GM12878 (cell line): ENCODE measurements at regions not wholly inside any gene's neighbourhood (a gene's known extent, or its start where the extent isn't known, plus 50 kb on each side); places are given as distances from the start of the nearest gene placed in this dataset.

Experiments used
- ATAC-seq: fragments of 200-7000 bp; cut with Tn5 transposase; 3 replicates; pipeline ENCODE4 v1.9.1; 2020; ENCODE audit warnings: mild to moderate bottlenecking, moderate library complexity
- BruUV-seq: library from RNA; stranded (reverse); fragments of 400-500 nt; replicated peaks from 2 replicates; lab custom pipeline; 2021; lab: Mats Ljungman, UMichigan
- CTCF ChIA-PET: fragments of 300-600 bp; sonication (Branson Sonifier 250); formaldehyde crosslinking; extraction: SDS; loops from one replicate; lab custom pipeline; 2021; ENCODE audit warnings: inconsistent platforms; lab: Yijun Ruan, JAX
- POLR2A ChIA-PET: fragments of 350-600 bp; formaldehyde crosslinking; extraction: SDS; loops from one replicate; lab custom pipeline; 2021; ENCODE audit warnings: inconsistent platforms; lab: Charles Lee
- RAD21 ChIA-PET: fragments of 300-600 bp; sonication (Branson Sonifier 250); formaldehyde crosslinking; loops from one replicate; lab custom pipeline; 2023; ENCODE audit warnings: antibody characterized with exemption; ENCODE audit not compliant: unreplicated experiment; lab: Charles Lee
- SMC1A ChIA-PET: fragments of 300-600 bp; sonication (Branson Sonifier 250); formaldehyde crosslinking; loops from one replicate; lab custom pipeline; 2023; ENCODE audit not compliant: unreplicated experiment, uncharacterized antibody; lab: Charles Lee
- DNase-seq: peaks from one replicate; pipeline ENCODE4 v3.0.0-alpha.2; 2011; ENCODE audit warnings: low read depth, low spot score
- FAIRE-seq: peaks from 3 replicates; lab custom pipeline; 2011; peaks lifted over from hg19 to GRCh38; lab: Jason Lieb, UNC
- H2AFZ ChIP-seq: 2 replicates; pipeline ENCODE4 v1.6.0; 2011; ENCODE audit warnings: low read depth, low read length, control low read depth; ENCODE audit not compliant: control insufficient read depth
- H3K27ac ChIP-seq: 2 replicates; pipeline ENCODE4 v1.5.1; 2011; ENCODE audit warnings: control low read depth; ENCODE audit not compliant: control insufficient read depth, insufficient read depth
- H3K27me3 ChIP-seq, 2 experiments: replicated peaks in 1 of 2; 2 replicates each; pipeline versions ENCODE4 v1.6.0 to v1.6.1; 2011; ENCODE audit warnings: low read length in 1 of 2; ENCODE audit not compliant: control insufficient read depth in 2 of 2, insufficient read depth in 2 of 2
- H3K36me3 ChIP-seq, 2 experiments: 2 replicates each; pipeline ENCODE4 v1.5.1; 2011; ENCODE audit warnings: low read length in 1 of 2; ENCODE audit not compliant: control insufficient read depth in 2 of 2, insufficient read depth in 2 of 2
- H3K4me1 ChIP-seq: 2 replicates; pipeline ENCODE4 v1.6.1; 2011; ENCODE audit warnings: mild to moderate bottlenecking, low read length, moderate library complexity, mixed read lengths; ENCODE audit not compliant: control insufficient read depth, insufficient read depth
- H3K4me2 ChIP-seq: 2 replicates; pipeline ENCODE4 v1.6.0; 2011; ENCODE audit warnings: control low read depth; ENCODE audit not compliant: control insufficient read depth, insufficient read depth
- H3K4me3 ChIP-seq: fragments of 200-600 bp; sonication (generic); 2 replicates; pipeline ENCODE4 v1.5.1; 2016
- H3K79me2 ChIP-seq: 2 replicates; pipeline ENCODE4 v1.6.0; 2011; ENCODE audit warnings: low read length; ENCODE audit not compliant: control insufficient read depth, insufficient read depth
- H3K9ac ChIP-seq: 2 replicates; pipeline ENCODE4 v1.8.0; 2011; ENCODE audit warnings: low read length, control low read depth, mixed read lengths; ENCODE audit not compliant: control insufficient read depth, insufficient read depth
- H3K9me3 ChIP-seq: replicated peaks from 3 replicates; pipeline ENCODE4 v1.5.1; 2011; ENCODE audit warnings: mild to moderate bottlenecking, low read length; ENCODE audit not compliant: control insufficient read depth, insufficient read depth
- H4K20me1 ChIP-seq: 2 replicates; pipeline ENCODE4 v1.6.0; 2011; ENCODE audit not compliant: control insufficient read depth, insufficient read depth
- BCLAF1 ChIP-seq: fragments of 450-650 bp; IDR thresholded peaks from 2 replicates; pipeline ENCODE4 v1.6.1; 2017; ENCODE audit warnings: antibody characterized with exemption, mild to moderate bottlenecking, moderate library complexity
- CBFB ChIP-seq: IDR thresholded peaks from 2 replicates; pipeline ENCODE4 v1.6.1; 2016; ENCODE audit warnings: antibody characterized with exemption, low read depth
- ETV6 ChIP-seq, 2 experiments: fragments of 450-650 bp in 1 of 2; IDR thresholded peaks in 1 of 2; conservative IDR thresholded peaks in 1 of 2; 2 replicates each; pipeline ENCODE4 v1.6.1; 2014; ENCODE audit warnings: antibody characterized with exemption in 1 of 2, borderline replicate concordance in 1 of 2, low read depth in 1 of 2, mild to moderate bottlenecking in 1 of 2, moderate library complexity in 1 of 2
- FOXK2 ChIP-seq: fragments of 450-650 bp; IDR thresholded peaks from 2 replicates; pipeline ENCODE4 v1.6.1; 2017; ENCODE audit warnings: mild to moderate bottlenecking, moderate library complexity
- MAX ChIP-seq: IDR thresholded peaks from 2 replicates; pipeline ENCODE4 v1.6.1; 2012; ENCODE audit warnings: low read depth, low read length, improper control_type of control experiment
- MXI1 ChIP-seq: fragments of 150-350 bp; IDR thresholded peaks from 2 replicates; pipeline ENCODE4 v1.6.1; 2011; ENCODE audit warnings: low read depth, mild to moderate bottlenecking, inconsistent platforms, low read length, improper control_type of control experiment
- PKNOX1 ChIP-seq: fragments of 450-650 bp; IDR thresholded peaks from 2 replicates; pipeline ENCODE4 v1.6.1; 2016; ENCODE audit warnings: mild to moderate bottlenecking
- RAD51 ChIP-seq: fragments of 450-650 bp; IDR thresholded peaks from 2 replicates; pipeline ENCODE4 v1.6.1; 2016; ENCODE audit warnings: moderate library complexity, mild to moderate bottlenecking, inconsistent platforms
- RCOR1 ChIP-seq: conservative IDR thresholded peaks from 2 replicates; pipeline ENCODE4 v1.6.1; 2012; ENCODE audit warnings: low read depth, low read length, improper control_type of control experiment
- RELA ChIP-seq: fragments of 450-650 bp; IDR thresholded peaks from 2 replicates; pipeline ENCODE4 v1.8.0; 2014; ENCODE audit warnings: borderline replicate concordance; ENCODE audit not compliant: partially characterized antibody
- SPI1 ChIP-seq: IDR thresholded peaks from 2 replicates; pipeline ENCODE4 v1.6.1; 2011; ENCODE audit warnings: low read depth, mild to moderate bottlenecking, low read length, moderate library complexity, borderline replicate concordance; ENCODE audit not compliant: insufficient read depth
- SREBF2 ChIP-seq: IDR thresholded peaks from 2 replicates; pipeline ENCODE4 v1.6.1; 2012; ENCODE audit warnings: mild to moderate bottlenecking, low read length
- SRF ChIP-seq, 2 experiments: IDR thresholded peaks; 2 replicates each; pipeline ENCODE4 v1.6.1; 2011; ENCODE audit warnings: low read depth in 2 of 2, low read length in 2 of 2, mild to moderate bottlenecking in 1 of 2, moderate library complexity in 1 of 2
- SUPT20H ChIP-seq: IDR thresholded peaks from 2 replicates; pipeline ENCODE4 v1.6.1; 2011; ENCODE audit warnings: low read depth, mild to moderate bottlenecking, low read length, moderate library complexity, borderline replicate concordance; ENCODE audit not compliant: control insufficient read depth
- WGBS: methylation state at CpG from one replicate; pipeline ENCODE4 v1.1.6; 2016; ENCODE audit warnings: low lambda C conversion rate; ENCODE audit not compliant: insufficient replicate concordance, insufficient coverage; ENCODE audit errors: missing lambda C conversion rate; 5-methylcytosine and 5-hydroxymethylcytosine counted together
- in situ Hi-C: fragments of 300-500 bp; cut with MboI; formaldehyde crosslinking; loops from 9 replicates; pipeline ENCODE4 v1.14.3; 2018; ENCODE audit warnings: mixed read lengths
- intact Hi-C: fragments of 100-400 bp; cut with micrococcal nuclease; formaldehyde crosslinking; loops from one replicate; pipeline ENCODE4 v1.14.2; 2022; ENCODE audit not compliant: unreplicated experiment

- no peak overlapping the region for H2AFZ ChIP-seq
- H3K4me1 ChIP-seq, result no peaks in the 10 kb centered on the region
- H3K79me2 ChIP-seq, result no peaks in the 10 kb centered on the region
- ChIA-PET CTCF (interaction anchor here (1.3 kb wide), 1 partner anchor 314 kb away, joined by 3 read pairs; no protein-coding TSS in a partner anchor), POLR2A (no interaction called here), RAD21 (no interaction called here), SMC1A (interaction anchor here (0.6 kb wide), 1 partner anchor 377 kb away, joined by 3 read pairs; no protein-coding TSS in a partner anchor)
- FAIRE-seq, result no peak
- H3K36me3 ChIP-seq, result no peaks in the 10 kb centered on the region
- no peak for TF ChIP-seq SREBF2
- no peak for TF ChIP-seq BCLAF1
- H3K27ac ChIP-seq, result no peak overlapping the region
- in situ Hi-C loops, result no loop called here
- no peaks in the 10 kb centered on the region for H3K9me3 ChIP-seq
- intact Hi-C loops, result no loop called here
- 47% methylated on average over 2 of the region's 2 CpGs for WGBS
- H3K27me3 ChIP-seq, result peaks cover 0 to 3% of the 10 kb centered on the region in 2 experiments; a peak in 1 of 4 replicates
- no peak for ATAC-seq
- no peaks in the 10 kb centered on the region for H4K20me1 ChIP-seq
- DNase-seq, result no peak
- H3K9ac ChIP-seq, result no peak overlapping the region
- no TSS peak for BruUV-seq
- H3K4me3 ChIP-seq, result no peak overlapping the region
- H3K4me2 ChIP-seq, result no peak overlapping the region
Observed at GRCh38 chr6:134626589-134626988, 308.7 kb upstream of the SGK1 start.

GRCh38 chr6:134626086-134626485, 308.2 kb upstream of the SGK1 start:
- RAD21 ChIA-PET, result interaction anchor here (0.8 kb wide), 1 partner anchor 111 kb away, joined by 3 read pairs; no protein-coding TSS in a partner anchor
- CTCF ChIA-PET, result interaction anchor here (2.8 kb wide), 1 partner anchor 15 kb away, joined by 8 read pairs; no protein-coding TSS in a partner anchor
- ATAC-seq (no peak), DNase-seq (no peak), FAIRE-seq (no peak)
- Histone ChIP-seq H3K79me2 (no peaks in the 10 kb centered on the region), H3K9ac (no peak overlapping the region), H3K4me1 (no peaks in the 10 kb centered on the region), H3K27me3 (peaks cover 0 to 3% of the 10 kb centered on the region in 2 experiments; a peak in 1 of 4 replicates), H3K4me3 (no peak overlapping the region), H3K9me3 (no peaks in the 10 kb centered on the region), H3K36me3 (no peaks in the 10 kb centered on the region), H3K4me2 (no peak overlapping the region), H4K20me1 (no peaks in the 10 kb centered on the region), H2AFZ (no peak overlapping the region), H3K27ac (no peak overlapping the region)
- SMC1A ChIA-PET, result no interaction called here
- intact Hi-C loops, result no loop called here
- no TSS peak for BruUV-seq
- POLR2A ChIA-PET, result no interaction called here
- in situ Hi-C loops, result no loop called here
- 14% methylated on average over 2 of the region's 2 CpGs for WGBS
- TF ChIP-seq MXI1, result no peak
- TF ChIP-seq RCOR1, result no peak
- no peak for TF ChIP-seq FOXK2
- no peak for TF ChIP-seq ETV6 (conservative IDR thresholded peaks at IDR 0.05 in 1 of 2, IDR thresholded peaks at IDR 0.05 in 1 of 2; ENCODE audit: borderline replicate concordance in 1 of 2, low read depth in 1 of 2)
- no peak for TF ChIP-seq MAX
- TF ChIP-seq SPI1, result no peak
- TF ChIP-seq SUPT20H, result no peak
- no peak for TF ChIP-seq CBFB
- TF ChIP-seq RAD51, result no peak
- TF ChIP-seq SRF (IDR thresholded peaks at IDR 0.05; ENCODE audit: low read depth in 2 of 2, low read length in 2 of 2), result no peak
- no peak for TF ChIP-seq PKNOX1
- no peak for TF ChIP-seq RELA
